HepG2 (cell line): ENCODE measurements at regions not wholly inside any gene's neighbourhood (a gene's known extent, or its start where the extent isn't known, plus 50 kb on each side); places are given as distances from the start of the nearest gene placed in this dataset.
A peak's percentile ranks its signal among the peaks of the same experiment; 100 is the strongest.

Experiments used
- ATAD3A ChIP-seq: sonication (generic); formaldehyde crosslinking; IDR thresholded peaks from 2 replicates; pipeline ENCODE4 v1.4.0; 2020; ENCODE audit warnings: missing genetic modification reagents
- MAFF ChIP-seq: IDR thresholded peaks from 2 replicates; pipeline ENCODE4 v1.6.1; 2011; ENCODE audit warnings: low read depth, low read length, improper control_type of control experiment
- MNT ChIP-seq: fragments of 450-650 bp; IDR thresholded peaks from 2 replicates; pipeline ENCODE4 v1.6.1; 2016
- RARA ChIP-seq: IDR thresholded peaks from 2 replicates; pipeline ENCODE4 v1.6.1; 2016; ENCODE audit warnings: missing genetic modification reagents, missing compliant biosample characterization
- TARDBP ChIP-seq: sonication (generic); formaldehyde crosslinking; IDR thresholded peaks from 2 replicates; pipeline ENCODE4 v1.8.0; 2022; ENCODE audit warnings: mild to moderate bottlenecking, missing genetic modification reagents
- TCF7 ChIP-seq: sonication (generic); IDR thresholded peaks from 2 replicates; pipeline ENCODE4 v1.6.1; 2016; ENCODE audit warnings: antibody characterized with exemption, low read depth
- ZFY ChIP-seq: sonication (generic); formaldehyde crosslinking; IDR thresholded peaks from 2 replicates; pipeline ENCODE4 v1.4.0; 2020; ENCODE audit warnings: missing genetic modification reagents
- ZNF44 ChIP-seq: sonication (generic); formaldehyde crosslinking; IDR thresholded peaks from 2 replicates; pipeline ENCODE4 v1.5.1; 2020; ENCODE audit warnings: mild to moderate bottlenecking, missing genetic modification reagents
- small RNA-seq, 3 experiments: library from RNA; depleted of rRNA; stranded (forward); fragments of <200 nt; gene quantifications; one replicate each; pipeline ENCODE3, GENCODE V24; 2012; ENCODE audit warnings: low read depth in 2 of 3, low replicate concordance in 1 of 3; ENCODE audit not compliant: insufficient read length in 3 of 3, insufficient read depth in 2 of 3
- TF ChIP-seq, protein P1 (sequence below): sonication (generic); formaldehyde crosslinking; IDR thresholded peaks from 2 replicates; pipeline ENCODE4 v1.4.0; 2020; ENCODE audit warnings: missing genetic modification reagents, mild to moderate bottlenecking, borderline replicate concordance
- TF ChIP-seq, protein P2 (sequence below): sonication (generic); formaldehyde crosslinking; IDR thresholded peaks from 2 replicates; pipeline ENCODE4 v1.4.0; 2020; ENCODE audit warnings: missing genetic modification reagents, borderline replicate concordance

- TF ChIP-seq ATAD3A (CRISPR knock-in tag) (no peak), ZFY (CRISPR knock-in tag) (no peak), RARA (CRISPR knock-in tag) (no peak), MAFF (peak; percentile 60; the same call in 1 of the 2 replicates), TCF7 (peak; percentile 22; the same call in 1 of the 2 replicates), MNT (no peak), ZNF44 (CRISPR knock-in tag) (no peak), TARDBP (CRISPR knock-in tag) (no peak)
- TF ChIP-seq, protein P1, sequence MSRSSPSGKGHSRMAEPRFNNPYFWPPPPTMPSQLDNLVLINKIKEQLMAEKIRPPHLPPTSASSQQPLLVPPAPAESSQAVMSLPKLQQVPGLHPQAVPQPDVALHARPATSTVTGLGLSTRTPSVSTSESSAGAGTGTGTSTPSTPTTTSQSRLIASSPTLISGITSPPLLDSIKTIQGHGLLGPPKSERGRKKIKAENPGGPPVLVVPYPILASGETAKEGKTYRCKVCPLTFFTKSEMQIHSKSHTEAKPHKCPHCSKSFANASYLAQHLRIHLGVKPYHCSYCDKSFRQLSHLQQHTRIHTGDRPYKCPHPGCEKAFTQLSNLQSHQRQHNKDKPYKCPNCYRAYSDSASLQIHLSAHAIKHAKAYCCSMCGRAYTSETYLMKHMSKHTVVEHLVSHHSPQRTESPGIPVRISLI = peak; percentile 40; the same call in 1 of the 2 replicates
- TF ChIP-seq, protein P2, sequence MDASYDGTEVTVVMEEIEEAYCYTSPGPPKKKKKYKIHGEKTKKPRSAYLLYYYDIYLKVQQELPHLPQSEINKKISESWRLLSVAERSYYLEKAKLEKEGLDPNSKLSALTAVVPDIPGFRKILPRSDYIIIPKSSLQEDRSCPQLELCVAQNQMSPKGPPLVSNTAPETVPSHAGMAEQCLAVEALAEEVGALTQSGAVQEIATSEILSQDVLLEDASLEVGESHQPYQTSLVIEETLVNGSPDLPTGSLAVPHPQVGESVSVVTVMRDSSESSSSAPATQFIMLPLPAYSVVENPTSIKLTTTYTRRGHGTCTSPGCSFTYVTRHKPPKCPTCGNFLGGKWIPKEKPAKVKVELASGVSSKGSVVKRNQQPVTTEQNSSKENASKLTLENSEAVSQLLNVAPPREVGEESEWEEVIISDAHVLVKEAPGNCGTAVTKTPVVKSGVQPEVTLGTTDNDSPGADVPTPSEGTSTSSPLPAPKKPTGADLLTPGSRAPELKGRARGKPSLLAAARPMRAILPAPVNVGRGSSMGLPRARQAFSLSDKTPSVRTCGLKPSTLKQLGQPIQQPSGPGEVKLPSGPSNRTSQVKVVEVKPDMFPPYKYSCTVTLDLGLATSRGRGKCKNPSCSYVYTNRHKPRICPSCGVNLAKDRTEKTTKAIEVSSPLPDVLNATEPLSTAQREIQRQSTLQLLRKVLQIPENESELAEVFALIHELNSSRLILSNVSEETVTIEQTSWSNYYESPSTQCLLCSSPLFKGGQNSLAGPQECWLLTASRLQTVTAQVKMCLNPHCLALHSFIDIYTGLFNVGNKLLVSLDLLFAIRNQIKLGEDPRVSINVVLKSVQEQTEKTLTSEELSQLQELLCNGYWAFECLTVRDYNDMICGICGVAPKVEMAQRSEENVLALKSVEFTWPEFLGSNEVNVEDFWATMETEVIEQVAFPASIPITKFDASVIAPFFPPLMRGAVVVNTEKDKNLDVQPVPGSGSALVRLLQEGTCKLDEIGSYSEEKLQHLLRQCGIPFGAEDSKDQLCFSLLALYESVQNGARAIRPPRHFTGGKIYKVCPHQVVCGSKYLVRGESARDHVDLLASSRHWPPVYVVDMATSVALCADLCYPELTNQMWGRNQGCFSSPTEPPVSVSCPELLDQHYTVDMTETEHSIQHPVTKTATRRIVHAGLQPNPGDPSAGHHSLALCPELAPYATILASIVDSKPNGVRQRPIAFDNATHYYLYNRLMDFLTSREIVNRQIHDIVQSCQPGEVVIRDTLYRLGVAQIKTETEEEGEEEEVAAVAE (CRISPR knock-in tag) = no peak
- TF ChIP-seq, all 625 proteins: peak for 9
These were observed 49.7 kb upstream of the MACF1 start (continued) for GRCh38 chr1:39154553-39155421.

Small RNA genes lying in the stretch of these regions (small RNA-seq; reads per million reads assigned to genes)
- gene RNA5SP44 = 0.10 to 7.7 (median 2.0) reads per million in 3 experiments
- gene RNU6-608P = 0 reads per million in 3 experiments
